ENCODE measurements at regions not wholly inside any gene's neighbourhood (a gene's known extent, or its start where the extent isn't known, plus 50 kb on each side); places are given as distances from the start of the nearest gene placed in this dataset.

DNA sequence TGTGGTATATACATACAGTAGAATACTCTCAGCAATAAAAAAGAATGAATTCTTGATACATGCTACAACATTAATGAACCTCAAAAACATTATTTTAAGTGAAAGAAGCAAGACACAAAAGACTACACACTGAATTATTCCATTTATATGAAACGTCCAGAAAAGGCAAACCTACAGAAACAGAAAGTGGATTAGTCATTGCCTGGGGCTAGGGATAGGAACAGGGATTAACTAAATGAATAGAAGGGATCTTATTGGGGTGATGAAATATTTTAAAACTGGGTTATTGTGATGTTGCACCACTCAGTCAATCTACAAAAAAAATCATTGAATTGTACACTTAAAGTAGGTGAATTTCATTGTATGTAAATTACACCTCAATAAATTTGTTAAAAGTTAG, 326.7 kb downstream of the PIK3R1 start:
- TF ChIP-seq, protein P1, sequence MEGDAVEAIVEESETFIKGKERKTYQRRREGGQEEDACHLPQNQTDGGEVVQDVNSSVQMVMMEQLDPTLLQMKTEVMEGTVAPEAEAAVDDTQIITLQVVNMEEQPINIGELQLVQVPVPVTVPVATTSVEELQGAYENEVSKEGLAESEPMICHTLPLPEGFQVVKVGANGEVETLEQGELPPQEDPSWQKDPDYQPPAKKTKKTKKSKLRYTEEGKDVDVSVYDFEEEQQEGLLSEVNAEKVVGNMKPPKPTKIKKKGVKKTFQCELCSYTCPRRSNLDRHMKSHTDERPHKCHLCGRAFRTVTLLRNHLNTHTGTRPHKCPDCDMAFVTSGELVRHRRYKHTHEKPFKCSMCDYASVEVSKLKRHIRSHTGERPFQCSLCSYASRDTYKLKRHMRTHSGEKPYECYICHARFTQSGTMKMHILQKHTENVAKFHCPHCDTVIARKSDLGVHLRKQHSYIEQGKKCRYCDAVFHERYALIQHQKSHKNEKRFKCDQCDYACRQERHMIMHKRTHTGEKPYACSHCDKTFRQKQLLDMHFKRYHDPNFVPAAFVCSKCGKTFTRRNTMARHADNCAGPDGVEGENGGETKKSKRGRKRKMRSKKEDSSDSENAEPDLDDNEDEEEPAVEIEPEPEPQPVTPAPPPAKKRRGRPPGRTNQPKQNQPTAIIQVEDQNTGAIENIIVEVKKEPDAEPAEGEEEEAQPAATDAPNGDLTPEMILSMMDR (IDR thresholded peaks at IDR 0.05), result no peak
- TF ChIP-seq MEF2A (IDR thresholded peaks at IDR 0.05; ENCODE audit: borderline replicate concordance, low read depth), result no peak
- TF ChIP-seq, protein P2, sequence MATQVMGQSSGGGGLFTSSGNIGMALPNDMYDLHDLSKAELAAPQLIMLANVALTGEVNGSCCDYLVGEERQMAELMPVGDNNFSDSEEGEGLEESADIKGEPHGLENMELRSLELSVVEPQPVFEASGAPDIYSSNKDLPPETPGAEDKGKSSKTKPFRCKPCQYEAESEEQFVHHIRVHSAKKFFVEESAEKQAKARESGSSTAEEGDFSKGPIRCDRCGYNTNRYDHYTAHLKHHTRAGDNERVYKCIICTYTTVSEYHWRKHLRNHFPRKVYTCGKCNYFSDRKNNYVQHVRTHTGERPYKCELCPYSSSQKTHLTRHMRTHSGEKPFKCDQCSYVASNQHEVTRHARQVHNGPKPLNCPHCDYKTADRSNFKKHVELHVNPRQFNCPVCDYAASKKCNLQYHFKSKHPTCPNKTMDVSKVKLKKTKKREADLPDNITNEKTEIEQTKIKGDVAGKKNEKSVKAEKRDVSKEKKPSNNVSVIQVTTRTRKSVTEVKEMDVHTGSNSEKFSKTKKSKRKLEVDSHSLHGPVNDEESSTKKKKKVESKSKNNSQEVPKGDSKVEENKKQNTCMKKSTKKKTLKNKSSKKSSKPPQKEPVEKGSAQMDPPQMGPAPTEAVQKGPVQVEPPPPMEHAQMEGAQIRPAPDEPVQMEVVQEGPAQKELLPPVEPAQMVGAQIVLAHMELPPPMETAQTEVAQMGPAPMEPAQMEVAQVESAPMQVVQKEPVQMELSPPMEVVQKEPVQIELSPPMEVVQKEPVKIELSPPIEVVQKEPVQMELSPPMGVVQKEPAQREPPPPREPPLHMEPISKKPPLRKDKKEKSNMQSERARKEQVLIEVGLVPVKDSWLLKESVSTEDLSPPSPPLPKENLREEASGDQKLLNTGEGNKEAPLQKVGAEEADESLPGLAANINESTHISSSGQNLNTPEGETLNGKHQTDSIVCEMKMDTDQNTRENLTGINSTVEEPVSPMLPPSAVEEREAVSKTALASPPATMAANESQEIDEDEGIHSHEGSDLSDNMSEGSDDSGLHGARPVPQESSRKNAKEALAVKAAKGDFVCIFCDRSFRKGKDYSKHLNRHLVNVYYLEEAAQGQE (IDR thresholded peaks at IDR 0.05; ENCODE audit: low read depth, low read length), result no peak
- TF ChIP-seq POLR2AphosphoS5 (IDR thresholded peaks at IDR 0.05; ENCODE audit: low read depth, low read length), result no peak
- TF ChIP-seq RFX5 (IDR thresholded peaks at IDR 0.05; ENCODE audit: low read length), result no peak
- TF ChIP-seq MXI1 (IDR thresholded peaks at IDR 0.05; ENCODE audit: low read depth, low read length), result no peak
